ENCODE measurements at regions not wholly inside any gene's neighbourhood (a gene's known extent, or its start where the extent isn't known, plus 50 kb on each side); places are given as distances from the start of the nearest gene placed in this dataset.

- Histone ChIP-seq H3K4me1 (no peaks in the 10 kb centered on the region), H3K27me3 (no peaks in the 10 kb centered on the region), H3K36me3 (no peaks in the 10 kb centered on the region), H3K4me3 (no peak overlapping the region), H3K27ac (no peak overlapping the region), H3K9me3 (no peaks in the 10 kb centered on the region)
- no peak for DNase-seq
- ATAC-seq, result no peak
- WGBS (ENCODE audit: insufficient coverage, low coverage, low lambda C conversion rate, missing lambda C conversion rate), result 31% methylated on average over 2 of the region's 2 CpGs
- TF ChIP-seq, protein P1, sequence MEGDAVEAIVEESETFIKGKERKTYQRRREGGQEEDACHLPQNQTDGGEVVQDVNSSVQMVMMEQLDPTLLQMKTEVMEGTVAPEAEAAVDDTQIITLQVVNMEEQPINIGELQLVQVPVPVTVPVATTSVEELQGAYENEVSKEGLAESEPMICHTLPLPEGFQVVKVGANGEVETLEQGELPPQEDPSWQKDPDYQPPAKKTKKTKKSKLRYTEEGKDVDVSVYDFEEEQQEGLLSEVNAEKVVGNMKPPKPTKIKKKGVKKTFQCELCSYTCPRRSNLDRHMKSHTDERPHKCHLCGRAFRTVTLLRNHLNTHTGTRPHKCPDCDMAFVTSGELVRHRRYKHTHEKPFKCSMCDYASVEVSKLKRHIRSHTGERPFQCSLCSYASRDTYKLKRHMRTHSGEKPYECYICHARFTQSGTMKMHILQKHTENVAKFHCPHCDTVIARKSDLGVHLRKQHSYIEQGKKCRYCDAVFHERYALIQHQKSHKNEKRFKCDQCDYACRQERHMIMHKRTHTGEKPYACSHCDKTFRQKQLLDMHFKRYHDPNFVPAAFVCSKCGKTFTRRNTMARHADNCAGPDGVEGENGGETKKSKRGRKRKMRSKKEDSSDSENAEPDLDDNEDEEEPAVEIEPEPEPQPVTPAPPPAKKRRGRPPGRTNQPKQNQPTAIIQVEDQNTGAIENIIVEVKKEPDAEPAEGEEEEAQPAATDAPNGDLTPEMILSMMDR (IDR thresholded peaks at IDR 0.05), result no peak
- intact Hi-C loops (cut with DNase I), result no loop called here
Observed at GRCh38 chr2:153068915-153069314, 350.5 kb downstream of the ARL6IP6 start.

- intact Hi-C loops (cut with DNase I), result no loop called here
- Histone ChIP-seq H3K27me3 (no peaks in the 10 kb centered on the region), H3K27ac (no peak overlapping the region), H3K9me3 (no peaks in the 10 kb centered on the region), H3K4me3 (no peak overlapping the region), H3K4me1 (no peaks in the 10 kb centered on the region), H3K36me3 (no peaks in the 10 kb centered on the region)
- 86% methylated on average over 1 of the region's 2 CpGs for WGBS (ENCODE audit: insufficient coverage, low coverage, low lambda C conversion rate, missing lambda C conversion rate)
- no peak for DNase-seq
- TF ChIP-seq, protein P1 (IDR thresholded peaks at IDR 0.05), result no peak
- no peak for TF ChIP-seq POLR2A (IDR thresholded peaks at IDR 0.05)
- ATAC-seq, result no peak
Observed at GRCh38 chr2:153068052-153068451, 349.6 kb downstream of the ARL6IP6 start.

DNA sequence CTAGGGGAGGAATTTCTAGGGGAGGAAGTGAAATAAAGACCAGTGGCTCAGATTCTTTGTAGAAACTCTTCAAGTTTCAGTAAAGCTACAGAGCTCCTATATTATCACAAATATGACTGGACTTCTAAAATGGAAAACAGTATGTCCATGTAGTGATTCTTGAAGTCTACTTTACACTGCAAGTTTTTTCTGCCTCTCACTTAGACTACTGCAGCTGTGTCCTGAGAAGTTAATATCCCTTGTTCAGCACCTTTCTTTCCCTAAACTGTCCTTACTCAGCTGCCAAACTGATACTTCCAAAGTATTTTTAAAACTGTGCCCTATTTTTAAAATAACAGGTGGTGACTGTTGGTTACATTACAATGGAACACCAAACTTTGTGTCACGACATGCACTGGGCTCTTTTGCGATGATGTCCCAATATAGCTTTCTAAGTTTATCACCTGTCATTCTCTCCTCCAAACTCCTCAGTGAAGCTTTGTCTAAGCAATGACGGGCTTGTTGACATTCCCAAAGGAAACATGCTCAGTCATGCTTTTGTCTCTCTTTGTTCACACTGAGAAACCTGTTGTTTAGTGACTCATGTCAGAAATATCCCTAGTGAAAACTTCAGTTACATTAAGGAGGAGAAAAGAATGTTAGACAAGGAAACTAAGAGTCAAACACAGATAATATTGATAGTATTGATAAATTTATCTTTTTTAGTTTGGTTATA lies 341.1 kb downstream of the ARL6IP6 start:
- H3K36me3 ChIP-seq, result no peaks in the 10 kb centered on the region
- no peaks in the 10 kb centered on the region for H3K4me1 ChIP-seq
- H3K9me3 ChIP-seq, result no peaks in the 10 kb centered on the region
- intact Hi-C loops (cut with DNase I), result no loop called here
- H3K4me3 ChIP-seq, result no peak overlapping the region
- H3K27me3 ChIP-seq, result no peaks in the 10 kb centered on the region
- WGBS (ENCODE audit: insufficient coverage, low coverage, low lambda C conversion rate, missing lambda C conversion rate), result 26% methylated on average over 3 of the region's 3 CpGs
- no peak for DNase-seq
- ATAC-seq, result no peak
- TF ChIP-seq POLR2A (IDR thresholded peaks at IDR 0.05), result no peak
- TF ChIP-seq, protein P1 (IDR thresholded peaks at IDR 0.05), result no peak
- no peak overlapping the region for H3K27ac ChIP-seq

GRCh38 chr2:153057743-153058142 lies 339.3 kb downstream of the ARL6IP6 start:
- Histone ChIP-seq H3K27ac (no peak overlapping the region), H3K4me1 (no peaks in the 10 kb centered on the region), H3K9me3 (no peaks in the 10 kb centered on the region), H3K36me3 (no peaks in the 10 kb centered on the region), H3K27me3 (no peaks in the 10 kb centered on the region), H3K4me3 (no peak overlapping the region)
- TF ChIP-seq, protein P1 (IDR thresholded peaks at IDR 0.05), result no peak
- TF ChIP-seq POLR2A (IDR thresholded peaks at IDR 0.05), result no peak
- 33% methylated on average over 1 of the region's 1 CpG for WGBS (ENCODE audit: insufficient coverage, low coverage, low lambda C conversion rate, missing lambda C conversion rate)
- no peak for ATAC-seq
- no peak for DNase-seq
- intact Hi-C loops (cut with DNase I), result no loop called here
